ENCODE measurements at regions not wholly inside any gene's neighbourhood (a gene's known extent, or its start where the extent isn't known, plus 50 kb on each side); places are given as distances from the start of the nearest gene placed in this dataset.

DNA sequence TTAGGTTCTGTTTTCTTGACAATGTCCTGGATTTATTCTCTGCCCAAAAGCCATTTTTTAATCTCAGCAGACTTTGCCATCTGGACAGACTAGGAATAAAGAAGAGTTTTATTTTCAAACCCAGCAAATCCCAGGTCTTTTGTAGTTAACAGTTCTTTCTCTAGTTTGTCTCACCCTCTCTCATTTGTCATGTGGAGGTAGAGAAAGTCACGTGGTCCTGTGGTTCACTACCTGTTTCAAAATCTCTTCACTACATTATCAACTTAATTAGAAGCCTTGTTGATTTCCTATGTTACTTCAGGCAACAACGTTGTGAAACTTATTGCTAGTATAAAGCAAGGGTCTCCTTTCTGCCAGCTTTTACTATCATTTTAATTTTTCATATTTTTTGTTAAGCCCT lies 1222.6 kb downstream of the EFNB2 start:
- no peaks in the 10 kb centered on the region for H3K4me1 ChIP-seq
- TF ChIP-seq POLR2AphosphoS5 (IDR thresholded peaks at IDR 0.05), result no peak
- no peak for TF ChIP-seq EP300 (IDR thresholded peaks at IDR 0.05)
- TF ChIP-seq, protein P1, sequence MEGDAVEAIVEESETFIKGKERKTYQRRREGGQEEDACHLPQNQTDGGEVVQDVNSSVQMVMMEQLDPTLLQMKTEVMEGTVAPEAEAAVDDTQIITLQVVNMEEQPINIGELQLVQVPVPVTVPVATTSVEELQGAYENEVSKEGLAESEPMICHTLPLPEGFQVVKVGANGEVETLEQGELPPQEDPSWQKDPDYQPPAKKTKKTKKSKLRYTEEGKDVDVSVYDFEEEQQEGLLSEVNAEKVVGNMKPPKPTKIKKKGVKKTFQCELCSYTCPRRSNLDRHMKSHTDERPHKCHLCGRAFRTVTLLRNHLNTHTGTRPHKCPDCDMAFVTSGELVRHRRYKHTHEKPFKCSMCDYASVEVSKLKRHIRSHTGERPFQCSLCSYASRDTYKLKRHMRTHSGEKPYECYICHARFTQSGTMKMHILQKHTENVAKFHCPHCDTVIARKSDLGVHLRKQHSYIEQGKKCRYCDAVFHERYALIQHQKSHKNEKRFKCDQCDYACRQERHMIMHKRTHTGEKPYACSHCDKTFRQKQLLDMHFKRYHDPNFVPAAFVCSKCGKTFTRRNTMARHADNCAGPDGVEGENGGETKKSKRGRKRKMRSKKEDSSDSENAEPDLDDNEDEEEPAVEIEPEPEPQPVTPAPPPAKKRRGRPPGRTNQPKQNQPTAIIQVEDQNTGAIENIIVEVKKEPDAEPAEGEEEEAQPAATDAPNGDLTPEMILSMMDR (IDR thresholded peaks at IDR 0.05), result no peak
- no peak for TF ChIP-seq POLR2A (IDR thresholded peaks at IDR 0.05)
- no peak overlapping the region for H3K4me3 ChIP-seq
- no peaks in the 10 kb centered on the region for H3K9me3 ChIP-seq
- WGBS, 2 donors (ENCODE audit: low coverage in 1 of 2), result 83% methylated on average over 2 of the region's 2 CpGs; no CpG with 5 or more reads in 1 of the 2 donors
- H3K27me3 ChIP-seq, result no peaks in the 10 kb centered on the region
- H3K27ac ChIP-seq, result no peak overlapping the region
- no peaks in the 10 kb centered on the region for H3K36me3 ChIP-seq
- no peak for ATAC-seq

DNA sequence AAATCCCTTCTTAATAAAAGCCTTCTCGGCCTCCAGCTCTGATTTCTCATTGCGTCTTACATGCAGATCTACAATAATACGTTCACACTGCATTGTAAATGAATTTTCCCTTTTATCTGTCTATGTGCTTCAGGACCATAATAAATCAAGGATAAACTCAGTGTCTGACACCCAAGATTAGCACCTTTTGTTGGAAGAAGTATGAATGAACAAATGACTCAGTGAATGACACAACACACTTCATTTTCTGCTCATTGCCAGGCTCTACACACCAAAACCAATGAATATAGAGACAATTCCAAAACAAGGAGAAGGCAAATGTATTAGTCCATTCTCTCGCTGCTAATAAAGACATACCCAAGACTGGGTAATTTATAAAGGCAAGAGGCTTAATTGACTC lies 1224.4 kb downstream of the EFNB2 start:
- WGBS, 2 donors (ENCODE audit: low coverage in 1 of 2), result 87 to 94% methylated on average over 4 of the region's 4 CpGs
- no peaks in the 10 kb centered on the region for H3K9me3 ChIP-seq
- H3K27me3 ChIP-seq, result no peaks in the 10 kb centered on the region
- no peaks in the 10 kb centered on the region for H3K36me3 ChIP-seq
- no peak for TF ChIP-seq EP300 (IDR thresholded peaks at IDR 0.05)
- no peak for TF ChIP-seq POLR2AphosphoS5 (IDR thresholded peaks at IDR 0.05)
- TF ChIP-seq POLR2A (IDR thresholded peaks at IDR 0.05), result no peak
- TF ChIP-seq, protein P1 (IDR thresholded peaks at IDR 0.05), result no peak
- no peak overlapping the region for H3K4me3 ChIP-seq
- ATAC-seq, result no peak
- H3K27ac ChIP-seq, result no peak overlapping the region
- no peaks in the 10 kb centered on the region for H3K4me1 ChIP-seq

DNA sequence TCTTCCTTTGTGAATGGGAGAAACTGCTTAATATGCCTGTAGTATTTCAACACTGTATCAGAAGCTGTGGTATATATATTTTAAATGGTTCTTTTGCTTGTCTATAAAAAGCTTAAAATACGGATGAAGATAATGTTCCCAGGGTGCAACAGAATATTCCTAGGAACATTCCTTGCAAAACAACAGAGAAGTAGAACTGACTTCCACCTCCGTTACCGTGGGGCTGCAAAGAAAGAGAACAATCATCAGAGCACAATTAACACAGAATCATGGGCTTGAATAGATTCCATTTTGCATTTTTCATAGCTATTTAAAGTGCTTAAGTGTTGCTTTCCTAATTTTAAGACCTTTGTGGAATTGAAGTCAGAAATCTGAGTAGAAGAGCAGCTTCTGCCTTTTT lies 1227.7 kb downstream of the EFNB2 start:
- ATAC-seq, result no peak
- no peaks in the 10 kb centered on the region for H3K9me3 ChIP-seq
- no peak overlapping the region for H3K4me3 ChIP-seq
- H3K4me1 ChIP-seq, result no peaks in the 10 kb centered on the region
- H3K27ac ChIP-seq, result no peak overlapping the region
- 88% methylated on average over 3 of the region's 3 CpGs for WGBS, 2 donors (ENCODE audit: low coverage in 1 of 2)
- no peaks in the 10 kb centered on the region for H3K36me3 ChIP-seq
- TF ChIP-seq EP300 (IDR thresholded peaks at IDR 0.05) (no peak), POLR2AphosphoS5 (IDR thresholded peaks at IDR 0.05) (no peak), POLR2A (IDR thresholded peaks at IDR 0.05) (no peak)
- TF ChIP-seq, protein P1 (IDR thresholded peaks at IDR 0.05), result no peak
- no peaks in the 10 kb centered on the region for H3K27me3 ChIP-seq

DNA sequence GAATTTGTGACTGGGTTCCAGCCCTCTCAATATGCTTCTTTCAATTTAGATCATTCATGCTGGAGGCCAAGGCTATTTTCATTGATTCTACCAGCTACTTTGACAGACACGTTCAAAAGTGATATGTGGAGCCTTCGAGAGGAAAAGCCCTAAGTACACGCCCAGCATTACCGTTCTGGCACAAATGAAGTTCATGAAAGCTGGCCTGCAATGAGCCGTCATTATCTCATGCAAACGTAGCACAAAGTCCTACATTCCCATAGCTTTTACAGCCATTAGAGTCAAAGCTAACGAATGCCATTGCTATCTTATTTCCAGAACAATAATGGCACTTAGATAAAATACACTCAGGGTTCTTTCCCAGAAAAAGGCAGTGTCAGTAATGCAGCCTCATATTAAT lies 1237.6 kb downstream of the EFNB2 start:
- Histone ChIP-seq H3K36me3 (no peaks in the 10 kb centered on the region), H3K9me3 (no peaks in the 10 kb centered on the region), H3K27ac (no peak overlapping the region), H3K27me3 (no peaks in the 10 kb centered on the region), H3K4me1 (no peaks in the 10 kb centered on the region), H3K4me3 (no peak overlapping the region)
- ATAC-seq, result no peak
- 67 to 74% methylated on average over 6 to 7 of the region's 7 CpGs for WGBS, 2 donors (ENCODE audit: low coverage in 1 of 2)
- no peak for TF ChIP-seq POLR2A (IDR thresholded peaks at IDR 0.05)
- TF ChIP-seq POLR2AphosphoS5 (IDR thresholded peaks at IDR 0.05), result no peak
- TF ChIP-seq, protein P1 (IDR thresholded peaks at IDR 0.05), result no peak
- TF ChIP-seq EP300 (IDR thresholded peaks at IDR 0.05), result no peak

DNA sequence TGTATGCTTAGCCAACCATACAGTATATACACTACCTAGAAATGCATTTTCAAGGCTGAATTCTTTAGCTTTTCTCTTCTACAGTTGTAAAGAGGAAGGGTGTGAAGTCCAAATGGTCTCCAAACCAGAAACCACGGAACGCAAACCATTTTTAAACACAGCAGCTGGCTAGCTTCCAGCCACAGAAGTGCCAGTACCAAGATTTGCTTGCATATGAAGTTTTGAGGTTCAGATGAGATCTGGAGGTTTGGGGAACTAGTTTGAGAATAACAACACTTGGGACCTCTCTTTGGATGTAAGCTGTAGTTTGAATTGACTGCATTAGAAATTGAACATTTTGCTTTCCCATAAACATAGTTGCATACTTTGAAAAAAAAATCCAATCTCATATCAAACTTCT lies 1243.5 kb downstream of the EFNB2 start:
- Histone ChIP-seq H3K27me3 (no peaks in the 10 kb centered on the region), H3K27ac (no peak overlapping the region), H3K9me3 (no peaks in the 10 kb centered on the region), H3K4me3 (no peak overlapping the region), H3K36me3 (no peaks in the 10 kb centered on the region), H3K4me1 (no peaks in the 10 kb centered on the region)
- no peak for ATAC-seq
- 71 to 72% methylated on average over 2 of the region's 2 CpGs for WGBS, 2 donors (ENCODE audit: low coverage in 1 of 2)
- TF ChIP-seq POLR2A (IDR thresholded peaks at IDR 0.05) (no peak), EP300 (IDR thresholded peaks at IDR 0.05) (no peak), POLR2AphosphoS5 (IDR thresholded peaks at IDR 0.05) (no peak)
- TF ChIP-seq, protein P1 (IDR thresholded peaks at IDR 0.05), result no peak

Measured in gastroesophageal sphincter (tissue), 4 donors.